Trophoblast cell (in vitro differentiated cells and primary cell): ENCODE measurements at regions not wholly inside any gene's neighbourhood (a gene's known extent, or its start where the extent isn't known, plus 50 kb on each side); places are given as distances from the start of the nearest gene placed in this dataset.

Experiments used
- DNase-seq, 2 donors: peaks; one replicate each; pipeline ENCODE4 v3.0.0-alpha.2; 2016
- H2AFZ ChIP-seq: 2 replicates; pipeline ENCODE4 v1.6.1; 2013; ENCODE audit warnings: low read length, moderate library complexity, mild to moderate bottlenecking; ENCODE audit not compliant: insufficient read depth, poor library complexity
- H2AK5ac ChIP-seq: 2 replicates; pipeline ENCODE4 v1.6.1; 2013; ENCODE audit warnings: mild to moderate bottlenecking, low read length
- H2BK120ac ChIP-seq: 2 replicates; pipeline ENCODE4 v1.6.1; 2013; ENCODE audit warnings: low read length, mild to moderate bottlenecking, moderate library complexity; ENCODE audit not compliant: insufficient read depth, poor library complexity
- H2BK12ac ChIP-seq: 2 replicates; pipeline ENCODE4 v1.6.1; 2013; ENCODE audit warnings: mild to moderate bottlenecking, low read length, moderate library complexity
- H2BK5ac ChIP-seq: 2 replicates; pipeline ENCODE4 v1.6.1; 2013; ENCODE audit warnings: low read length, low read depth, moderate library complexity, mild to moderate bottlenecking; ENCODE audit not compliant: poor library complexity
- H3K14ac ChIP-seq: 2 replicates; pipeline ENCODE4 v1.6.1; 2013; ENCODE audit warnings: mild to moderate bottlenecking, low read length
- H3K18ac ChIP-seq: 2 replicates; pipeline ENCODE4 v1.6.1; 2013; ENCODE audit warnings: mild to moderate bottlenecking, low read length
- H3K23ac ChIP-seq: 2 replicates; pipeline ENCODE4 v1.6.1; 2013; ENCODE audit warnings: low read length
- H3K27ac ChIP-seq: 2 replicates; pipeline ENCODE4 v1.5.1; 2013; ENCODE audit warnings: low read depth, mild to moderate bottlenecking, inconsistent platforms, low read length, moderate library complexity
- H3K27me3 ChIP-seq: 2 replicates; pipeline ENCODE4 v1.6.1; 2013; ENCODE audit warnings: inconsistent platforms, mild to moderate bottlenecking, low read length, moderate library complexity; ENCODE audit not compliant: insufficient read depth
- H3K36me3 ChIP-seq, 2 experiments: 1 replicate in 1 of 2; 2 replicates in 1 of 2; pipeline ENCODE4 v1.6.1; 2013; ENCODE audit warnings: low read length in 2 of 2, mild to moderate bottlenecking in 2 of 2, moderate library complexity in 1 of 2; ENCODE audit not compliant: insufficient read depth in 2 of 2, control insufficient read depth in 1 of 2
- H3K4ac ChIP-seq: 2 replicates; pipeline ENCODE4 v1.6.1; 2013; ENCODE audit warnings: low read depth, mild to moderate bottlenecking, low read length, moderate library complexity
- H3K4me1 ChIP-seq, 2 experiments: 1 replicate in 1 of 2; 2 replicates in 1 of 2; pipeline ENCODE4 v1.6.1; 2013; ENCODE audit warnings: low read length in 2 of 2, mild to moderate bottlenecking in 2 of 2, moderate library complexity in 1 of 2; ENCODE audit not compliant: insufficient read depth in 2 of 2, control insufficient read depth in 1 of 2
- H3K4me2 ChIP-seq: 2 replicates; pipeline ENCODE4 v1.6.1; 2013; ENCODE audit warnings: inconsistent platforms, mild to moderate bottlenecking, low read length, moderate library complexity
- H3K4me3 ChIP-seq: 2 replicates; pipeline ENCODE4 v1.5.1; 2013; ENCODE audit warnings: mild to moderate bottlenecking, low read depth, low read length, inconsistent platforms
- H3K79me1 ChIP-seq: one replicate; pipeline ENCODE4 v1.6.1; 2013; ENCODE audit warnings: low read length
- H3K79me2 ChIP-seq: 2 replicates; pipeline ENCODE4 v1.6.1; 2013; ENCODE audit warnings: low read length, mild to moderate bottlenecking; ENCODE audit not compliant: control insufficient read depth, insufficient read depth, poor library complexity
- H3K9ac ChIP-seq: 2 replicates; pipeline ENCODE4 v1.6.1; 2013; ENCODE audit warnings: mild to moderate bottlenecking, low read length
- H3K9me3 ChIP-seq: 2 replicates; pipeline ENCODE4 v1.6.1; 2013; ENCODE audit warnings: low read depth, mild to moderate bottlenecking, control low read depth, inconsistent platforms, low read length; ENCODE audit not compliant: insufficient read depth
- H4K12ac ChIP-seq: 2 replicates; pipeline ENCODE4 v1.6.1; 2013; ENCODE audit warnings: low read depth, mild to moderate bottlenecking, low read length, moderate library complexity
- H4K8ac ChIP-seq: 2 replicates; pipeline ENCODE4 v1.6.1; 2013; ENCODE audit warnings: low read depth, mild to moderate bottlenecking, low read length, moderate library complexity
- H4K91ac ChIP-seq: one replicate; pipeline ENCODE4 v1.6.1; 2013; ENCODE audit warnings: low read depth, mild to moderate bottlenecking, low read length, moderate library complexity
- WGBS: extraction: QIAGEN DNeasy Blood & Tissue Kit; methylation state at CpG from one replicate; pipeline ENCODE4 v1.1.7; 2013; ENCODE audit warnings: missing lambda C conversion rate; ENCODE audit not compliant: insufficient read length, insufficient coverage; ENCODE audit errors: extremely low coverage; 5-methylcytosine and 5-hydroxymethylcytosine counted together

GRCh38 chr17:74008196-74008595 is 195.3 kb upstream of the RPL38 start:
- no peak overlapping the region for H2BK5ac ChIP-seq
- no peaks in the 10 kb centered on the region for H3K4me1 ChIP-seq
- no peak overlapping the region for H2BK12ac ChIP-seq
- no peak for DNase-seq
- no peaks in the 10 kb centered on the region for H3K9me3 ChIP-seq
- H3K79me2 ChIP-seq: no peaks in the 10 kb centered on the region
- no peak overlapping the region for H3K18ac ChIP-seq
- H3K23ac ChIP-seq: no peak overlapping the region
- no CpG with 5 or more reads among the region's 10 CpGs for WGBS
- no peaks in the 10 kb centered on the region for H3K79me1 ChIP-seq
- no peak overlapping the region for H2AFZ ChIP-seq
- H3K4me2 ChIP-seq: no peak overlapping the region
- H4K8ac ChIP-seq: no peak overlapping the region
- no peak overlapping the region for H3K27ac ChIP-seq
- no peaks in the 10 kb centered on the region for H3K27me3 ChIP-seq
- no peaks in the 10 kb centered on the region for H3K36me3 ChIP-seq
- no peak overlapping the region for H2BK120ac ChIP-seq
- no peak overlapping the region for H3K4ac ChIP-seq
- H3K4me3 ChIP-seq: no peak overlapping the region
- no peak overlapping the region for H3K9ac ChIP-seq
- no peak overlapping the region for H2AK5ac ChIP-seq
- no peak overlapping the region for H3K14ac ChIP-seq
- H4K91ac ChIP-seq: no peak overlapping the region
- no peak overlapping the region for H4K12ac ChIP-seq

- Histone ChIP-seq H2AFZ (no peak overlapping the region), H3K79me1 (no peaks in the 10 kb centered on the region), H3K14ac (no peak overlapping the region), H3K79me2 (no peaks in the 10 kb centered on the region), H3K23ac (no peak overlapping the region), H2BK5ac (no peak overlapping the region), H3K4me2 (no peak overlapping the region), H2BK12ac (no peak overlapping the region), H3K9ac (no peak overlapping the region), H3K36me3 (no peaks in the 10 kb centered on the region), H2AK5ac (no peak overlapping the region), H3K4ac (no peak overlapping the region), H2BK120ac (no peak overlapping the region), H3K4me1 (no peaks in the 10 kb centered on the region), H3K27me3 (no peaks in the 10 kb centered on the region), H4K8ac (no peak overlapping the region), H3K4me3 (no peak overlapping the region), H3K27ac (no peak overlapping the region), H3K18ac (no peak overlapping the region), H4K12ac (no peak overlapping the region), H4K91ac (no peak overlapping the region), H3K9me3 (no peaks in the 10 kb centered on the region)
- WGBS: no CpG with 5 or more reads among the region's 8 CpGs
- DNase-seq: no peak
These were observed 194.3 kb upstream of the RPL38 start for GRCh38 chr17:74009056-74009625.

- H3K23ac ChIP-seq: no peak overlapping the region
- no peak overlapping the region for H3K18ac ChIP-seq
- no peaks in the 10 kb centered on the region for H3K4me1 ChIP-seq
- no CpG with 5 or more reads among the region's 10 CpGs for WGBS
- H4K91ac ChIP-seq: no peak overlapping the region
- peaks cover 3% of the 10 kb centered on the region for H3K27me3 ChIP-seq
- H3K4me2 ChIP-seq: no peak overlapping the region
- H3K36me3 ChIP-seq: no peaks in the 10 kb centered on the region
- H3K4me3 ChIP-seq: no peak overlapping the region
- no peak overlapping the region for H3K14ac ChIP-seq
- no peak overlapping the region for H3K27ac ChIP-seq
- H4K8ac ChIP-seq: no peak overlapping the region
- no peaks in the 10 kb centered on the region for H3K79me2 ChIP-seq
- H2BK120ac ChIP-seq: no peak overlapping the region
- no peak overlapping the region for H2BK12ac ChIP-seq
- peaks cover 4% of the 10 kb centered on the region for H3K9me3 ChIP-seq
- no peak overlapping the region for H4K12ac ChIP-seq
- no peak overlapping the region for H3K4ac ChIP-seq
- H2AFZ ChIP-seq: no peak overlapping the region
- no peak overlapping the region for H2AK5ac ChIP-seq
- no peak overlapping the region for H3K9ac ChIP-seq
- no peak overlapping the region for H2BK5ac ChIP-seq
- no peak for DNase-seq
- no peaks in the 10 kb centered on the region for H3K79me1 ChIP-seq
These were observed 192.6 kb upstream of the RPL38 start for GRCh38 chr17:74010903-74011302.

- Histone ChIP-seq H3K14ac (no peak overlapping the region), H3K4me1 (no peaks in the 10 kb centered on the region), H3K79me1 (no peaks in the 10 kb centered on the region), H4K91ac (no peak overlapping the region), H2AFZ (peak overlapping the region; percentile 23), H2BK120ac (no peak overlapping the region), H3K79me2 (no peaks in the 10 kb centered on the region), H3K27me3 (peaks cover 3% of the 10 kb centered on the region), H2BK12ac (no peak overlapping the region), H3K23ac (no peak overlapping the region), H3K36me3 (no peaks in the 10 kb centered on the region), H3K27ac (no peak overlapping the region), H3K18ac (no peak overlapping the region), H3K4me2 (no peak overlapping the region), H4K12ac (no peak overlapping the region), H3K9ac (no peak overlapping the region), H3K4ac (no peak overlapping the region), H3K4me3 (no peak overlapping the region), H2AK5ac (no peak overlapping the region), H3K9me3 (peaks cover 6% of the 10 kb centered on the region), H4K8ac (no peak overlapping the region), H2BK5ac (no peak overlapping the region)
- WGBS: no CpG with 5 or more reads among the region's 7 CpGs
- no peak for DNase-seq
These were observed 191.5 kb upstream of the RPL38 start for GRCh38 chr17:74011966-74012365.
